ENCODE measurements at regions not wholly inside any gene's neighbourhood (a gene's known extent, or its start where the extent isn't known, plus 50 kb on each side); places are given as distances from the start of the nearest gene placed in this dataset.

GRCh38 chr16:79788949-79789348, 188.4 kb upstream of the MAF start:
- Histone ChIP-seq H4K20me1 (ENCODE audit: low read depth, low read length) (no peaks in the 10 kb centered on the region), H3K27me3 (ENCODE audit: low read length) (no peaks in the 10 kb centered on the region), H3K9me3 (ENCODE audit: insufficient read depth, low read length) (no peaks in the 10 kb centered on the region), H3K9me2 (replicated peaks; ENCODE audit: insufficient read depth, low read length) (no peaks in the 10 kb centered on the region), H3F3A (ENCODE audit: insufficient read depth) (no peaks in the 10 kb centered on the region), H2AFZ (ENCODE audit: low read depth, low read length, severe bottlenecking) (no peak overlapping the region), H3K27ac (ENCODE audit: low read depth, low read length) (no peak overlapping the region), H3K9ac (ENCODE audit: low read length) (no peak overlapping the region), H3K4me3 (ENCODE audit: insufficient read depth, low read length, poor library complexity, severe bottlenecking) (no peak overlapping the region), H3K79me2 (ENCODE audit: insufficient read depth, low read length) (no peaks in the 10 kb centered on the region), H3K4me2 (ENCODE audit: low read depth, low read length, poor library complexity, severe bottlenecking) (no peak overlapping the region), H3K36me3 (ENCODE audit: low read length) (no peaks in the 10 kb centered on the region)
- TF ChIP-seq EZH2phosphoT487 (conservative IDR thresholded peaks at IDR 0.05; ENCODE audit: low read length) = no peak

GRCh38 chr16:79786389-79786788, 185.9 kb upstream of the MAF start:
- Histone ChIP-seq H3K9ac (ENCODE audit: low read length) (no peak overlapping the region), H3K79me2 (ENCODE audit: insufficient read depth, low read length) (no peaks in the 10 kb centered on the region), H3K4me3 (ENCODE audit: insufficient read depth, low read length, poor library complexity, severe bottlenecking) (no peak overlapping the region)

GRCh38 chr16:79784007-79784406, 183.5 kb upstream of the MAF start:
- H4K20me1 ChIP-seq (ENCODE audit: low read depth, low read length) = no peaks in the 10 kb centered on the region
- H3K9me3 ChIP-seq (ENCODE audit: insufficient read depth, low read length) = no peaks in the 10 kb centered on the region
- H3K79me2 ChIP-seq (ENCODE audit: insufficient read depth, low read length) = no peaks in the 10 kb centered on the region
- H3K36me3 ChIP-seq (ENCODE audit: low read length) = no peaks in the 10 kb centered on the region
- no peaks in the 10 kb centered on the region for H3F3A ChIP-seq (ENCODE audit: insufficient read depth)
- no peak overlapping the region for H3K4me3 ChIP-seq (ENCODE audit: insufficient read depth, low read length, poor library complexity, severe bottlenecking)
- H3K27ac ChIP-seq (ENCODE audit: low read depth, low read length) = no peak overlapping the region
- H3K4me2 ChIP-seq (ENCODE audit: low read depth, low read length, poor library complexity, severe bottlenecking) = no peak overlapping the region
- no peaks in the 10 kb centered on the region; the same call in 1 of the 2 replicates for H3K9me2 ChIP-seq (replicated peaks; ENCODE audit: insufficient read depth, low read length)
- no peaks in the 10 kb centered on the region for H3K27me3 ChIP-seq (ENCODE audit: low read length)
- H2AFZ ChIP-seq (ENCODE audit: low read depth, low read length, severe bottlenecking) = no peak overlapping the region
- H3K9ac ChIP-seq (ENCODE audit: low read length) = no peak overlapping the region
- TF ChIP-seq CTCF (IDR thresholded peaks at IDR 0.05; ENCODE audit: insufficient read depth, low read length, poor library complexity, severe bottlenecking) (no peak), EZH2phosphoT487 (conservative IDR thresholded peaks at IDR 0.05; ENCODE audit: low read length) (no peak)

More at GRCh38 chr16:79786389-79786788, 185.9 kb upstream of the MAF start:
- H2AFZ ChIP-seq (ENCODE audit: low read depth, low read length, severe bottlenecking) = no peak overlapping the region
- no peak overlapping the region for H3K4me2 ChIP-seq (ENCODE audit: low read depth, low read length, poor library complexity, severe bottlenecking)
- H3K9me2 ChIP-seq (replicated peaks; ENCODE audit: insufficient read depth, low read length) = no peaks in the 10 kb centered on the region; the same call in 1 of the 2 replicates
- H3F3A ChIP-seq (ENCODE audit: insufficient read depth) = no peaks in the 10 kb centered on the region
- no peaks in the 10 kb centered on the region for H3K9me3 ChIP-seq (ENCODE audit: insufficient read depth, low read length)
- no peak overlapping the region for H3K27ac ChIP-seq (ENCODE audit: low read depth, low read length)
- H3K27me3 ChIP-seq (ENCODE audit: low read length) = no peaks in the 10 kb centered on the region
- no peaks in the 10 kb centered on the region for H4K20me1 ChIP-seq (ENCODE audit: low read depth, low read length)
- TF ChIP-seq EZH2phosphoT487 (conservative IDR thresholded peaks at IDR 0.05; ENCODE audit: low read length) = no peak
- TF ChIP-seq CTCF (IDR thresholded peaks at IDR 0.05; ENCODE audit: insufficient read depth, low read length, poor library complexity, severe bottlenecking) = no peak
- no peaks in the 10 kb centered on the region for H3K36me3 ChIP-seq (ENCODE audit: low read length)

- Histone ChIP-seq H4K20me1 (ENCODE audit: low read depth, low read length) (no peaks in the 10 kb centered on the region), H3F3A (ENCODE audit: insufficient read depth) (no peaks in the 10 kb centered on the region), H3K9ac (ENCODE audit: low read length) (no peak overlapping the region), H3K4me3 (ENCODE audit: insufficient read depth, low read length, poor library complexity, severe bottlenecking) (no peak overlapping the region), H3K27ac (ENCODE audit: low read depth, low read length) (no peak overlapping the region), H3K9me3 (ENCODE audit: insufficient read depth, low read length) (no peaks in the 10 kb centered on the region), H3K4me2 (ENCODE audit: low read depth, low read length, poor library complexity, severe bottlenecking) (no peak overlapping the region), H2AFZ (ENCODE audit: low read depth, low read length, severe bottlenecking) (no peak overlapping the region), H3K79me2 (ENCODE audit: insufficient read depth, low read length) (no peaks in the 10 kb centered on the region), H3K27me3 (ENCODE audit: low read length) (no peaks in the 10 kb centered on the region), H3K36me3 (ENCODE audit: low read length) (no peaks in the 10 kb centered on the region), H3K9me2 (replicated peaks; ENCODE audit: insufficient read depth, low read length) (no peaks in the 10 kb centered on the region)
- no peak for TF ChIP-seq EZH2phosphoT487 (conservative IDR thresholded peaks at IDR 0.05; ENCODE audit: low read length)
- TF ChIP-seq CTCF (IDR thresholded peaks at IDR 0.05; ENCODE audit: insufficient read depth, low read length, poor library complexity, severe bottlenecking) = no peak
Measured at GRCh38 chr16:79777679-79778078, 177.1 kb upstream of the MAF start.

All from SU-DHL-6 (cell line).